ENCODE measurements at regions not wholly inside any gene's neighbourhood (a gene's known extent, or its start where the extent isn't known, plus 50 kb on each side); places are given as distances from the start of the nearest gene placed in this dataset.

DNA sequence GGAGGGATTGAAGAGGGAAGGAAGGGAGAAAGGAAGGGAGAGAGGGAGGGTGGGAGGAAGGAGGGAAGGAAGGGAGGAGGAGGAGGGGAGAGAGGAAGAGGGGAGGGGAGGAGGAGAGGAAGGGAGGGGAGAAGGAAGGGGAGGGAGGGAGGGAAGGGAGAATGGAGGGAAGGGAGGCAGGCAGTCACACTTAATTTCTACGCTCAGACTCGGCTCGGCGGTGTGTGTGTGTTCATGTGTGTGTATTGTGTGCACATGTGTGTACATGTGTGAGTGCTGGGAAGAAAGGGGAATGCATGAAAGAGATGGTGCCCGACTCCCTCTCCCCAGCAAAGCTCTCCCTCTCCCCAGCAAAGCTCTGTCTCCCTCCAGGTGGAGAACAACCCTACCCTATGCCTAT lies 79.1 kb upstream of the AFDN start:
- no peak for DNase-seq (ENCODE audit: low read depth in 2 of 2)
- TF ChIP-seq EZH2 (IDR thresholded peaks at IDR 0.05; ENCODE audit: low read length, missing control alignments) (no peak), CTCF (conservative IDR thresholded peaks at IDR 0.05 in 1 of 2, IDR thresholded peaks at IDR 0.05 in 1 of 2; ENCODE audit: low read depth in 1 of 2, low read length in 2 of 2) (no peak)

GRCh38 chr6:167748046-167748445 lies 78.7 kb upstream of the AFDN start:
- Histone ChIP-seq H4K20me1 (ENCODE audit: control insufficient read depth, extremely low read depth, insufficient read depth, low read length) (no peaks in the 10 kb centered on the region), H3K9ac (ENCODE audit: insufficient read depth, low read length) (no peak overlapping the region), H3K4me3 (replicated peaks in 1 of 4; ENCODE audit: control extremely low read depth in 1 of 4, insufficient read depth in 1 of 4, low read depth in 3 of 4, low read length in 4 of 4) (no peak overlapping the region), H2AFZ (ENCODE audit: low read length) (no peak overlapping the region), H3K79me2 (ENCODE audit: control insufficient read depth, insufficient read depth, low read length) (no peaks in the 10 kb centered on the region), H3K36me3 (ENCODE audit: control insufficient read depth, insufficient read depth, low read length) (no peaks in the 10 kb centered on the region), H3K4me1 (ENCODE audit: control insufficient read depth, extremely low read depth, insufficient read depth, low read length) (no peaks in the 10 kb centered on the region), H3K4me2 (ENCODE audit: extremely low read depth, insufficient read depth, low read length) (no peak overlapping the region), H3K27me3 (ENCODE audit: control insufficient read depth, insufficient read depth, low read length) (no peaks in the 10 kb centered on the region), H3K27ac (ENCODE audit: insufficient read depth, low read length) (no peak overlapping the region), H3K9me3 (ENCODE audit: control insufficient read depth, insufficient read depth, low read depth, low read length) (no peaks in the 10 kb centered on the region)
- no peak for DNase-seq (ENCODE audit: low read depth in 2 of 2)
- TF ChIP-seq CTCF (conservative IDR thresholded peaks at IDR 0.05 in 1 of 2, IDR thresholded peaks at IDR 0.05 in 1 of 2; ENCODE audit: low read depth in 1 of 2, low read length in 2 of 2) (no peak), EZH2 (IDR thresholded peaks at IDR 0.05; ENCODE audit: low read length, missing control alignments) (no peak)

More for the DNA sequence above, 79.1 kb upstream of the AFDN start:
- Histone ChIP-seq H3K36me3 (ENCODE audit: control insufficient read depth, insufficient read depth, low read length) (no peaks in the 10 kb centered on the region), H3K27ac (ENCODE audit: insufficient read depth, low read length) (no peak overlapping the region), H3K4me3 (replicated peaks in 1 of 4; ENCODE audit: control extremely low read depth in 1 of 4, insufficient read depth in 1 of 4, low read depth in 3 of 4, low read length in 4 of 4) (no peak overlapping the region), H3K4me2 (ENCODE audit: extremely low read depth, insufficient read depth, low read length) (no peak overlapping the region), H3K9me3 (ENCODE audit: control insufficient read depth, insufficient read depth, low read depth, low read length) (no peaks in the 10 kb centered on the region), H3K4me1 (ENCODE audit: control insufficient read depth, extremely low read depth, insufficient read depth, low read length) (no peaks in the 10 kb centered on the region), H3K79me2 (ENCODE audit: control insufficient read depth, insufficient read depth, low read length) (no peaks in the 10 kb centered on the region), H2AFZ (ENCODE audit: low read length) (no peak overlapping the region), H3K9ac (ENCODE audit: insufficient read depth, low read length) (no peak overlapping the region), H4K20me1 (ENCODE audit: control insufficient read depth, extremely low read depth, insufficient read depth, low read length) (no peaks in the 10 kb centered on the region), H3K27me3 (ENCODE audit: control insufficient read depth, insufficient read depth, low read length) (no peaks in the 10 kb centered on the region)

DNA sequence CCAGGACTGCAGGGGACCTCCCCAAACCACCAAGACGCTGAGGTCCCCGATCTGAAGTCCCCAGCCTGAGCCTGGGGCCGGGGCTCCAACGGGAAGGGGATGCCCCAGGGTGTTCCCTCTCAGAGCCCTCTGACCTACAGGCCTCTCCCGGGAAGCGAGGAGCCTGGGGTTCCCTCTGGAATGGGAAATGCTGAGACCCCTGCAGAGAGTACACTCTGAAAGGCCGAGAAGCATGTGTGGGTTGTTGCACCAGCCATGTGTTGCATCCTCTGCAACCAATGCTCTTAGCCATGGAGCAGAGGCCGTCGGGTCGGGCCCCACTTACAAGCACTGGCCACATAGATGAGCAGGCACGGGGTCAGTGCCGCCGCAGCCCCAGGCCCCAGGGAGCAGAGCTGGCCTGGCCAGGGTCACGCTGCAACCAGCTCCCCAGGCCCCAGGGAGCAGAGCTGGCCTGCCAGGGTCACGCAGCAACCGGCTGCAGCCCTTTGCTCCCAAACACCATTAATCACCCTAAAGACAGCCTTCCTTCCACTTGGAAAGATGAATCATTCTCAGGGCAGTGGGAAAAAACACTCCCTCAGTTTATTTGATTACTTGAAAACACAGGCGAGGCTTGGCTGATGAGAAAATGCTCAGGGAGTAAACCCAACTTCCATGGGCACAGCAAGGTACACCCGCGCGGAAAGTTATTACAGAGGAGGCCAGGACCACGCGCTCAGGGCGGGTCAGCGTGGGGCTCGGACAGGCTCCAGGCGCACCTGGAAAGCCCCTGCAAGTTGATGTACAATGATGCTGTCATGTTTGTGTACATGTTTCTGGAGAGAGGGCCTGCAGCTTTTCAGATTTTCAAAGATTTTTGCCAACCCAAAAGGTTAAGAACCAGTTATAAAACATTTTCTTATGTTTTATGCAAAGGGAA lies 78.0 kb upstream of the AFDN start:
- Histone ChIP-seq H2AFZ (ENCODE audit: low read length) (no peak overlapping the region), H3K27me3 (ENCODE audit: control insufficient read depth, insufficient read depth, low read length) (no peaks in the 10 kb centered on the region), H3K9ac (ENCODE audit: insufficient read depth, low read length) (no peak overlapping the region), H3K4me1 (ENCODE audit: control insufficient read depth, extremely low read depth, insufficient read depth, low read length) (no peaks in the 10 kb centered on the region), H3K4me2 (ENCODE audit: extremely low read depth, insufficient read depth, low read length) (no peak overlapping the region), H3K79me2 (ENCODE audit: control insufficient read depth, insufficient read depth, low read length) (no peaks in the 10 kb centered on the region), H4K20me1 (ENCODE audit: control insufficient read depth, extremely low read depth, insufficient read depth, low read length) (no peaks in the 10 kb centered on the region), H3K4me3 (replicated peaks in 1 of 4; ENCODE audit: control extremely low read depth in 1 of 4, insufficient read depth in 1 of 4, low read depth in 3 of 4, low read length in 4 of 4) (no peak overlapping the region), H3K9me3 (ENCODE audit: control insufficient read depth, insufficient read depth, low read depth, low read length) (no peaks in the 10 kb centered on the region), H3K27ac (ENCODE audit: insufficient read depth, low read length) (no peak overlapping the region), H3K36me3 (ENCODE audit: control insufficient read depth, insufficient read depth, low read length) (no peaks in the 10 kb centered on the region)
- TF ChIP-seq EZH2 (IDR thresholded peaks at IDR 0.05; ENCODE audit: low read length, missing control alignments) (no peak), CTCF (conservative IDR thresholded peaks at IDR 0.05 in 1 of 2, IDR thresholded peaks at IDR 0.05 in 1 of 2; ENCODE audit: low read depth in 1 of 2, low read length in 2 of 2) (no peak)
- DNase-seq (ENCODE audit: low read depth in 2 of 2), result no peak

Data from fibroblast of lung (primary cell).